ENCODE measurements at regions not wholly inside any gene's neighbourhood (a gene's known extent, or its start where the extent isn't known, plus 50 kb on each side); places are given as distances from the start of the nearest gene placed in this dataset.

GRCh38 chr1:222157612-222158011, 390.3 kb downstream of the HHIPL2 start:
- TF ChIP-seq CTCF (IDR thresholded peaks at IDR 0.05) (no peak), POLR2A (IDR thresholded peaks at IDR 0.05) (no peak)
